CD4-positive, alpha-beta T cell (primary cell): ENCODE measurements at regions not wholly inside any gene's neighbourhood (a gene's known extent, or its start where the extent isn't known, plus 50 kb on each side); places are given as distances from the start of the nearest gene placed in this dataset.

Experiments used
- ATAC-seq: fragments of 200-7000 bp; cut with Tn5 transposase; one replicate; pipeline ENCODE4 v1.10.0; 2022; ENCODE audit warnings: mild to moderate bottlenecking; ENCODE audit not compliant: poor library complexity
- CTCF ChIA-PET: fragments of 350-600 bp; sonication (Branson Sonifier 250); formaldehyde crosslinking; loops from one replicate; lab custom pipeline; 2021; ENCODE audit warnings: antibody characterized with exemption, inconsistent platforms; lab: Charles Lee
- POLR2A ChIA-PET: fragments of 350-600 bp; sonication (Branson Sonifier 250); formaldehyde crosslinking; loops from one replicate; lab custom pipeline; 2021; ENCODE audit warnings: antibody characterized with exemption, inconsistent platforms; lab: Charles Lee
- DNase-seq, 14 experiments: peaks; one replicate each; pipeline ENCODE4 v3.0.0-alpha.2; 2013 to 2020; ENCODE audit warnings: mixed read lengths in 2 of 14
- H3K27ac ChIP-seq, 2 donors: one replicate each; pipeline versions ENCODE4 v1.5.1 to v1.7.0; 2013; ENCODE audit warnings: low read length in 2 of 2, low read depth in 1 of 2, mild to moderate bottlenecking in 1 of 2
- H3K27me3 ChIP-seq, 2 experiments: 1 replicate in 1 of 2; 2 replicates in 1 of 2; pipeline versions ENCODE4 v1.6.1 to v1.7.0; 2013; ENCODE audit warnings: low read length in 2 of 2, control low read depth in 1 of 2, mild to moderate bottlenecking in 1 of 2, moderate library complexity in 1 of 2; ENCODE audit not compliant: insufficient read depth in 2 of 2, control insufficient read depth in 1 of 2
- H3K36me3 ChIP-seq: one replicate; pipeline ENCODE4 v1.6.1; 2013; ENCODE audit warnings: low read length, control low read depth; ENCODE audit not compliant: insufficient read depth
- H3K4me1 ChIP-seq: one replicate; pipeline ENCODE4 v1.6.1; 2013; ENCODE audit warnings: low read length, control low read depth; ENCODE audit not compliant: insufficient read depth
- H3K4me3 ChIP-seq: one replicate; pipeline ENCODE4 v1.5.1; 2013; ENCODE audit warnings: mild to moderate bottlenecking, low read length, moderate library complexity
- H3K9me3 ChIP-seq, 2 experiments: 1 replicate in 1 of 2; 2 replicates in 1 of 2; pipeline versions ENCODE4 v1.6.1 to v1.7.0; 2013; ENCODE audit warnings: low read length in 2 of 2, mild to moderate bottlenecking in 2 of 2, control low read depth in 1 of 2, moderate library complexity in 1 of 2; ENCODE audit not compliant: control insufficient read depth in 1 of 2, insufficient read depth in 1 of 2
- H3K27ac Mint-ChIP-seq: one replicate; pipeline ENCODE4 v1.8.0; 2020; ENCODE audit warnings: mixed read lengths
- H3K27me3 Mint-ChIP-seq: one replicate; pipeline ENCODE4 v1.8.0; 2021; ENCODE audit warnings: mixed read lengths
- H3K36me3 Mint-ChIP-seq: one replicate; pipeline ENCODE4 v1.8.0; 2021; ENCODE audit warnings: low read depth, mixed read lengths
- H3K4me1 Mint-ChIP-seq: one replicate; pipeline ENCODE4 v1.8.0; 2021; ENCODE audit warnings: low read depth, mixed read lengths
- H3K4me3 Mint-ChIP-seq: one replicate; pipeline ENCODE4 v1.8.0; 2020; ENCODE audit warnings: mild to moderate bottlenecking, mixed read lengths
- H3K9me3 Mint-ChIP-seq: one replicate; pipeline ENCODE4 v1.8.0; 2020; ENCODE audit warnings: mixed read lengths
- CTCF ChIP-seq: fragments of 200-600 bp; IDR thresholded peaks from one replicate; pipeline ENCODE4 v1.8.0; 2022; ENCODE audit warnings: antibody characterized with exemption, mild to moderate bottlenecking
- intact Hi-C, 2 experiments: fragments of 100-400 bp; cut with DNase I in 1 of 2; cut with micrococcal nuclease in 1 of 2; formaldehyde crosslinking; loops; one replicate each; pipeline versions ENCODE4 v1.15.1 to v1.9.0; 2023 to 2025; cut with DNase I, micrococcal nuclease

DNA sequence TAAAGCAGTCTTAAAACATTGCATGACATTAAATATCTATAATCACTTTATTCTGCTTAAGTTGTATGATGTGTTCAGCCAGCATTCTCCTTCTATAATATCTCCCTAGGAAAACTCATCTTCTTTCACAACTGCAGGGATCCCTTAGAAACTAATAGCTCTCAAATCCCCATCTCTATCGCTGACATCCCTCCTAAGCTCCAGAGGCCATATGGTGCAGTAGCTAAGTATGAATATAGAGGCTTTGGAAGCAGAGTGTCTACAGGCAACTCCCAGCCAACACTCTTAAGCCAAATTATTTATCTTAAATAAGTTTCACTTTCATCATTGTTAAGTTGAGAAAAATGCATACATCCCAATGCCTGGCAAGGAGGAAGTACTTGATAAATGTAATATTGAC is 349.5 kb upstream of the MIR17HG start:
- H3K36me3 Mint-ChIP-seq = no peaks in the 10 kb centered on the region
- no peaks in the 10 kb centered on the region for H3K4me1 Mint-ChIP-seq
- Histone ChIP-seq H3K9me3 (no peaks in the 10 kb centered on the region), H3K36me3 (no peaks in the 10 kb centered on the region), H3K27ac (no peak overlapping the region), H3K27me3 (no peaks in the 10 kb centered on the region), H3K4me3 (no peak overlapping the region), H3K4me1 (no peaks in the 10 kb centered on the region)
- POLR2A ChIA-PET = no interaction called here
- no peak for TF ChIP-seq CTCF
- H3K27ac Mint-ChIP-seq = no peak overlapping the region
- ATAC-seq (no peak), DNase-seq (no peak)
- no peaks in the 10 kb centered on the region for H3K9me3 Mint-ChIP-seq
- intact Hi-C loops = no loop called here
- CTCF ChIA-PET = no interaction called here
- H3K27me3 Mint-ChIP-seq = no peaks in the 10 kb centered on the region
- no peak overlapping the region for H3K4me3 Mint-ChIP-seq

DNA sequence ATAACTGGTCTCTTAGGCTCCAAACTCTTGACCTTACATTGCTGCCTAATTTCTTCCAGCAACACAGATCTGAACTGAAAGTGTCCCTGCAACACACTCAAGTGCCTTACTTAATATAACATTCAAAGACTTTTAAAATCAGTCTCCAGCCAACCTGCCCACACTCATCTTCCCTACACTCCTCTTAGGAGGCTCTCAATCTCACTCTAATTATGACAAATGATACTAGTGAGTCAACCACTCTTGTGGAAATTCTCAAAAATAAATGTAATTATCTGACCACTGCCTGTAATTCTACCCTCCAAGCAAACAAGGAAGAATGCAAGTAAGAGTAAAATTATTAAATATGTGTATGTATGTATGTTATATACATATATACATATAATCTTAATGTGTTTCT is 348.1 kb upstream of the MIR17HG start:
- no peaks in the 10 kb centered on the region for H3K9me3 ChIP-seq
- no peak for DNase-seq
- no peak overlapping the region for H3K4me3 ChIP-seq
- CTCF ChIA-PET = no interaction called here
- Mint-ChIP-seq H3K36me3 (no peaks in the 10 kb centered on the region), H3K4me1 (no peaks in the 10 kb centered on the region), H3K27ac (no peak overlapping the region), H3K4me3 (no peak overlapping the region), H3K27me3 (no peaks in the 10 kb centered on the region), H3K9me3 (no peaks in the 10 kb centered on the region)
- intact Hi-C loops = no loop called here
- H3K36me3 ChIP-seq = no peaks in the 10 kb centered on the region
- no peak for TF ChIP-seq CTCF
- no peak for ATAC-seq
- H3K4me1 ChIP-seq = no peaks in the 10 kb centered on the region
- H3K27me3 ChIP-seq = no peaks in the 10 kb centered on the region
- no peak overlapping the region for H3K27ac ChIP-seq
- POLR2A ChIA-PET = no interaction called here

DNA sequence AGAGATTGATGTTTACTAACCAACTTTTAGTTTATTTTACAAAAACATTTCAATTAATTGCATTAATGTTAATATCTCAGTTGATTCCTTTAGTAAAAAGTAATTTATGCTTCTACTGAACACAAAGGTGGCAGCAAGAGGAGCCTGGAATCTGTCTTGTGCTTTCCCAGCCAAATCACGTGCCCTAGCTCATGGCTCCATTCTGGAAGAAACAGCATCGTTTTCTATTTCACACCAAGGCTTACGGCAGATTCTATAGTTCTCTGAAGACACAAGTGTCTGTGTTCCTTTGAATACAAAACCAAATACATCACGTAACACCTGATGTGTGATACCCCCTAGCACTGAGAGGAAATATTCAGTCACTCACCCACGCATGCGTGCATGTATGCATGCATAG is 346.1 kb upstream of the MIR17HG start:
- Mint-ChIP-seq H3K27me3 (no peaks in the 10 kb centered on the region), H3K36me3 (no peaks in the 10 kb centered on the region), H3K27ac (no peak overlapping the region), H3K4me3 (no peak overlapping the region), H3K4me1 (no peaks in the 10 kb centered on the region), H3K9me3 (no peaks in the 10 kb centered on the region)
- DNase-seq (no peak), ATAC-seq (no peak)
- ChIA-PET CTCF (no interaction called here), POLR2A (no interaction called here)
- no peaks in the 10 kb centered on the region for H3K9me3 ChIP-seq
- no peaks in the 10 kb centered on the region for H3K36me3 ChIP-seq
- H3K4me3 ChIP-seq = no peak overlapping the region
- intact Hi-C loops = no loop called here
- no peak for TF ChIP-seq CTCF
- H3K27ac ChIP-seq = no peak overlapping the region
- H3K4me1 ChIP-seq = no peaks in the 10 kb centered on the region
- no peaks in the 10 kb centered on the region for H3K27me3 ChIP-seq
